PFSK-1 (cell line): ENCODE measurements at regions not wholly inside any gene's neighbourhood (a gene's known extent, or its start where the extent isn't known, plus 50 kb on each side); places are given as distances from the start of the nearest gene placed in this dataset.

Experiments
- POLR2AphosphoS5 ChIP-seq: IDR thresholded peaks from 2 replicates; pipeline ENCODE4 v1.6.1; 2012; ENCODE audit warnings: low read depth, mild to moderate bottlenecking, control low read depth, low read length, moderate library complexity
- SIN3A ChIP-seq: IDR thresholded peaks from 2 replicates; pipeline ENCODE4 v1.6.1; 2012; ENCODE audit warnings: mild to moderate bottlenecking, low read length, moderate library complexity, borderline replicate concordance; ENCODE audit not compliant: insufficient read depth
- TF ChIP-seq, protein P1 (sequence below), 2 experiments: IDR thresholded peaks; 2 replicates each; pipeline versions ENCODE4 v1.6.1 to v1.8.0; 2011 to 2012; ENCODE audit warnings: low read depth in 2 of 2, low read length in 2 of 2, control low read depth in 1 of 2, inconsistent platforms in 1 of 2, mild to moderate bottlenecking in 1 of 2, moderate library complexity in 1 of 2; ENCODE audit not compliant: insufficient read depth in 1 of 2

DNA sequence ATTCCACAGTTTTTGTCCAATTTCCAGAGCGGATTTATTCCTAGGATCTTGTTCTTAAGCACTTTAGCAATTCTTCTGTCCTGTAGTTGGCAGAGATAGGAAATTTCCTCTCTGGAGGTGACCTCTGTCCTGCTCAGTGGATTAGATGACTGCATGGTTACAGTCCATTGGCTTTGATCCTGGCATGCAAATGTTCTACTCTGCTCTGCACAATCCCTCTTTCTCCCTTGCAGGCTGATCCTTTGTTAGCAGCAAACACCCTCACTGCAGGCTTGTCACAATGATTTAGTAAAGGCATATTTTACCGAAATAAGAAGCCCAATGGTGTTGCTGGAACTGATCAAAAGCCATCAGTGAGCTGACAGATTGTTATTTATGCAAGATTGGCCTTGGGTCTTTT, 243.8 kb downstream of the COX7C start:
- TF ChIP-seq POLR2AphosphoS5 (no peak), SIN3A (no peak)
- TF ChIP-seq, protein P1, sequence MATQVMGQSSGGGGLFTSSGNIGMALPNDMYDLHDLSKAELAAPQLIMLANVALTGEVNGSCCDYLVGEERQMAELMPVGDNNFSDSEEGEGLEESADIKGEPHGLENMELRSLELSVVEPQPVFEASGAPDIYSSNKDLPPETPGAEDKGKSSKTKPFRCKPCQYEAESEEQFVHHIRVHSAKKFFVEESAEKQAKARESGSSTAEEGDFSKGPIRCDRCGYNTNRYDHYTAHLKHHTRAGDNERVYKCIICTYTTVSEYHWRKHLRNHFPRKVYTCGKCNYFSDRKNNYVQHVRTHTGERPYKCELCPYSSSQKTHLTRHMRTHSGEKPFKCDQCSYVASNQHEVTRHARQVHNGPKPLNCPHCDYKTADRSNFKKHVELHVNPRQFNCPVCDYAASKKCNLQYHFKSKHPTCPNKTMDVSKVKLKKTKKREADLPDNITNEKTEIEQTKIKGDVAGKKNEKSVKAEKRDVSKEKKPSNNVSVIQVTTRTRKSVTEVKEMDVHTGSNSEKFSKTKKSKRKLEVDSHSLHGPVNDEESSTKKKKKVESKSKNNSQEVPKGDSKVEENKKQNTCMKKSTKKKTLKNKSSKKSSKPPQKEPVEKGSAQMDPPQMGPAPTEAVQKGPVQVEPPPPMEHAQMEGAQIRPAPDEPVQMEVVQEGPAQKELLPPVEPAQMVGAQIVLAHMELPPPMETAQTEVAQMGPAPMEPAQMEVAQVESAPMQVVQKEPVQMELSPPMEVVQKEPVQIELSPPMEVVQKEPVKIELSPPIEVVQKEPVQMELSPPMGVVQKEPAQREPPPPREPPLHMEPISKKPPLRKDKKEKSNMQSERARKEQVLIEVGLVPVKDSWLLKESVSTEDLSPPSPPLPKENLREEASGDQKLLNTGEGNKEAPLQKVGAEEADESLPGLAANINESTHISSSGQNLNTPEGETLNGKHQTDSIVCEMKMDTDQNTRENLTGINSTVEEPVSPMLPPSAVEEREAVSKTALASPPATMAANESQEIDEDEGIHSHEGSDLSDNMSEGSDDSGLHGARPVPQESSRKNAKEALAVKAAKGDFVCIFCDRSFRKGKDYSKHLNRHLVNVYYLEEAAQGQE (IDR thresholded peaks at IDR 0.05; ENCODE audit: insufficient read depth in 1 of 2, low read depth in 2 of 2, low read length in 2 of 2): no peak
